ENCODE measurements at regions not wholly inside any gene's neighbourhood (a gene's known extent, or its start where the extent isn't known, plus 50 kb on each side); places are given as distances from the start of the nearest gene placed in this dataset.

- DNase-seq: no peak
Observed at GRCh38 chr4:147328189-147328588, 152.7 kb upstream of the EDNRA start.

GRCh38 chr4:147328756-147329446 is 152.0 kb upstream of the EDNRA start:
- no peak for DNase-seq

GRCh38 chr4:147332091-147332490 is 148.8 kb upstream of the EDNRA start:
- no peak for DNase-seq

- DNase-seq: no peak
Observed at GRCh38 chr4:147334478-147334877, 146.4 kb upstream of the EDNRA start.

GRCh38 chr4:147335183-147335582 is 145.7 kb upstream of the EDNRA start:
- no peak for DNase-seq

GRCh38 chr4:147336252-147336651 is 144.6 kb upstream of the EDNRA start:
- no peak for DNase-seq

GRCh38 chr4:147339100-147339499 is 141.8 kb upstream of the EDNRA start:
- DNase-seq: no peak

GRCh38 chr4:147340111-147340510 is 140.8 kb upstream of the EDNRA start:
- DNase-seq: no peak

GRCh38 chr4:147340591-147341120 is 140.2 kb upstream of the EDNRA start:
- DNase-seq: no peak

GRCh38 chr4:147343692-147344091 is 137.2 kb upstream of the EDNRA start:
- no peak for DNase-seq

- no peak for DNase-seq
Observed at GRCh38 chr4:147345662-147346061, 135.2 kb upstream of the EDNRA start.

- no peak for DNase-seq
Observed at GRCh38 chr4:147347217-147347616, 133.7 kb upstream of the EDNRA start.

GRCh38 chr4:147349193-147349592 is 131.7 kb upstream of the EDNRA start:
- DNase-seq: no peak

GRCh38 chr4:147351083-147351787 is 129.7 kb upstream of the EDNRA start:
- no peak for DNase-seq

- DNase-seq: no peak
Observed at GRCh38 chr4:147354237-147354636, 126.7 kb upstream of the EDNRA start.

- DNase-seq: no peak
Observed at GRCh38 chr4:147355032-147355656, 125.8 kb upstream of the EDNRA start.

- DNase-seq: no peak
Observed at GRCh38 chr4:147355847-147356246, 125.0 kb upstream of the EDNRA start.

GRCh38 chr4:147360301-147360700 is 120.6 kb upstream of the EDNRA start:
- DNase-seq: no peak

GRCh38 chr4:147361726-147362125 is 119.2 kb upstream of the EDNRA start:
- DNase-seq: no peak

GRCh38 chr4:147362938-147363337 is 118.0 kb upstream of the EDNRA start:
- DNase-seq: no peak

GRCh38 chr4:147363514-147363913 is 117.4 kb upstream of the EDNRA start:
- DNase-seq: no peak

GRCh38 chr4:147365396-147365795 is 115.5 kb upstream of the EDNRA start:
- DNase-seq: no peak

- no peak for DNase-seq
Observed at GRCh38 chr4:147366164-147366563, 114.7 kb upstream of the EDNRA start.

GRCh38 chr4:147367891-147368290 is 113.0 kb upstream of the EDNRA start:
- no peak for DNase-seq
